ENCODE measurements at regions not wholly inside any gene's neighbourhood (a gene's known extent, or its start where the extent isn't known, plus 50 kb on each side); places are given as distances from the start of the nearest gene placed in this dataset.
"Not testable (repeated sequence)": the region's sequence is repeated elsewhere in the genome, so short reads cannot be mapped to it uniquely, and the experiment has no call there.

DNA sequence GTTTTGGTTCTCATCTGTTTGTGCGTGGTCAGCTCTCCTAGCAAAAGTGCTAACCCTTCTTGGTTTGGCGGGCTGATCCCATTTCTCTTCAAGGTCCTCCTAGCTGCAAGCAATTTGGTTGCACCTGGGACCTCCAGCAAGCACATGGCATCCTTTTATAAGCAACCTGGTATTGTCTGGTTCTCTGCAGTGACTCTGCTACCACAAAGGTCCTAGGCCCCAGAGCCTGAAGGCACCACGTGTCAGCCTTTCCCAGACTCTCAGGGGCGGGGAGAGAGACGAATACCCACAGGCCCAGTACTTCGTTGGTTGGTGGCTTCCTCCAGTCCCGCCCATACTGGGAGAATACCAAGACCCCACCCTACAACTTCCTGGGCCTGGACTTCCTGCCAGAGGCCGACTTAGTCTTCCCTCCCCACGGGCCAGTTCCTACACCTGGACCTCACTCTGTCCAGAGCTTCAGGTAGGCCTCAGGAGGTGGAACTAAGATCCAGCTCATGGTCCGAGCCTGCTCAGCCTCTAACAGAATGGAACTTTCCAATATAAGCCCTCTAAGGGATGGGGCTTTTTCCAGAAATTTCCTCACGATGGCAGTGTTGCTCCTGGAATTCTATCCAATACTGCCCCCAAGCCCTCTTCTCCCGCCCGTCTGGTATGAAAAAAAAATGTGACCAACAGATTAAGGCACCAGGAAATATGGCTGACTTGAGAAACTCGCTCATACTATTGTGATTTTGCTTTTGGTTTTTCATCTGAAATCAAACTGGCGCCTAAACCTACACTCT, 192.5 kb upstream of the STK26 start:
- peak; percentile 1 for DNase-seq (ENCODE audit: low read depth)

DNA sequence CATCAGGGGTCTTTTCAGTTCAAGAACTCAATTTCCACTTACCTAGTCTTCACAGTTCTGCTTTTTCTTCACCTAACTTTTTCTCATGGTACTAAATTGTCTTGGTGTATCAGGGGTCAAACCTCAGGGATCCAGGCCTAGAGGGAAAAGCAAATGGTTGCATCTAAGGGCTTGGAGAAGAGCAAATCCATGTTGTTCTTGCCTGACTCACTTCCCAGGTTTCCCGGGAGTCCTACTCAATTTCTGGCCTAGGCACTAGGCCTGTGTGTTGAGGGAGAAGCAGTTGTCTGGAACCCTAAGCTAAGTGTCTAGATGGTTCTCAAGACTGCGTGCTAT, 191.9 kb upstream of the STK26 start:
- no peak for DNase-seq (ENCODE audit: low read depth)

DNA sequence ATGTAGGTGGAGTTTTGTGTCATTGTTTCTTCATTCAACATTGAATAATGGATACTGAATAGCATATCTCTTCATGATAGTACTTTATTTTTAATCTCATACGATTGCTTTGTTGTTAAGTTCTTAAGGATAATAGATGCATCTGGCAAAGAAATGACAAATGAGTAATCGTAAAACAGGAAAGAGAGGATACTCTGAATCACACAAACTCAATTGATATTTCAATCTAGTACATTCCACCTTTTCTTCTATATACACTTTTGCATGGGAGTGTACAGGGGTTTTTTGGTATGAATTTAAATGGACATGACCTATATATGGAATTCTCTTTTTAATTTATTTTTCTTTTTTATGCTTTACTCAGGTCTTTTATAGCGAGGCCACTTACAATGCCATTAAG, 186.9 kb upstream of the STK26 start:
- no peak for DNase-seq (ENCODE audit: low read depth)

DNA sequence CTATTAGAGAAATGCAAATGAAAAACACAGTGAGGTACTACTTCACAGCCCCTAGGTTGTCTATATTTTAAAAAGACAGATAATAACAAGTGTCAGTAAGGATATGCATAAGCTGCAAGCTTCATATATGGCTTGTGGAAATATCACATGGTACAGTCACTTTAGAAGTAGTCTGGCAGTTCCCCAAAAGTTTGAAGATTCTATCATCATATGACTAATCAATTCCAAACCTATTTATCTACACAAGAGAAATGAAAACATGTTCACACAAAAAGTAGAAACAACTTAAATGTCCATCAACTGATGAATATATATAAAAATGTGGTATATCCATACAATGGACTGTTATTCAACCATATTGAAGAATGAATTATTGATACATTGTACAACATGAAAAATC, 185.8 kb upstream of the STK26 start:
- DNase-seq (ENCODE audit: low read depth) = no peak

DNA sequence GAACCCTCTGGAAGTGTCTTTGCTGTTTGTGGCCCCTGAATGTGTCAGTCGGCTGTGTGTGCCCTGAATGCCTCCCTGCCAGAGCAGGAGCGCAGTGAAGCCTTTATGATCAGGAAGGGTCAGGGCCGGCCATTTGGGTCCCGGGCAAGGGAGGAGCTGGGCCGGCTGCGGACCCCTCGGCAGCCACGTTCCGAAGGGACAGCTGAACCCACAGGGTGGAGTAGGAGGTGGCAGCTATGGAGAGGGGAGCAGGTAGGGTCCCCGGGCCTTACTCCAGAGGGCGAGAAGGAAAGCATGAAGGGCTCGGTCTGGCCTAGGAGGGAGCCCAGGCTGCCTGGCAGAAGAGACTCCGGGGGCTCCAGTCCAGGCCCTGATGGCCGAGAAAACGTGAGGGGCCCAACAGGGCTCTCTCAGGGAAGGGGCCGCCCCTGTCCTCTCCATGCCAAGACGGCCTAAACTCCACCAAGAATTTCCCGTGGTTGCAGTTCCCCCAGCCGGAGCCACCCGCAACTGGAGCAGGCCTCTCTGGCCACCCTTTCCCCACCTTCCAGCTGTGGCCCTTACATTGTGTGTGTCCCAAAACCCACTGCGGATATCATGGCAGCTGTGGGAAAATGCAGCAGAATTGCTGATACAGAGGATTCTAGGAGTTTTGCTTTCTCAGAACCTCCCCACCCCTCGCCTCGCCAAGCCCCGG, 182.2 kb upstream of the STK26 start:
- DNase-seq (ENCODE audit: low read depth) = no peak

DNA sequence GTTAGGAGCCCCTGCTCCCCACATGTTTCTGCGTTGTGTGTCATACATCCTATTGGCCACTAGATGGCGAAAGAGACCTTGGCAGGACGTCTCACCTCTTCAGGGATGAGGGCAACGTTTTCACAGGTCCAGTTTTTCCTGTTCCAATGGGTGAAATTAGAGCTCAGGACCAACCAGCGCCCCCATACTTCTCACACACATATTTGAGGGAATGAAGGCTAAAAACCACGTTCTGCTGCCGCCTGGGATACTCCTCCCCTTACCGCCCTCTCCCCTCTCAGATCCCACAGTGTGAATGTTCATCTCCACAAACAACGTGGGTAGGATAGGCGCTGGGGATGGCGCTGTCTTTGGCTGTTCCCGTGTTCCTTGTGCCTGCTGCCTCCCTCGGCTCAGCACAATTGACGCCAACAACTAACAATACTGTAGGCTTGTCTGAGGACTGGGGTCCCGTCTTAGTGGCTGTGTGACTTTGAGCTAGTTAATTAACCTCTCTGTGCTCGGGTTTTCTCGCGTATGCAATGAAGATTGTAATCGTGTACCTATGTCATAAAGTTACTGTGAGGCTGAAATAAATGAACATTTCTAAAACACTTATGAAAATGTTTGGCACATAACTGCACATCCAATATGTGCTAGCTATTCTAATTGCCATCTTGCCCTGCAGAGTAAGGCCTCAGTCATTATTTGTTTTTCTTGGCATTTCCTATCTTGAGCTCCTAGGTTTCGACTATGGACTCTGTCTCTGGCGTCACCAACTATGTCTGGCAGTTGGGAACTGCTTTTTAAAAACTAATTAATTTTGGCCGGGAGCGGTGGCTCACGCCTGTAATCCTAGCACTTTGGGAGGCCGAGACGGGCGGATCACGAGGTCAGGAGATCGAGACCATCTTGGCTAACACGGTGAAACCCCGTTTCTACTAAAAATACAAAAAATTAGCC, 181.3 kb upstream of the STK26 start:
- DNase-seq (ENCODE audit: low read depth) = peak; percentile 15

DNA sequence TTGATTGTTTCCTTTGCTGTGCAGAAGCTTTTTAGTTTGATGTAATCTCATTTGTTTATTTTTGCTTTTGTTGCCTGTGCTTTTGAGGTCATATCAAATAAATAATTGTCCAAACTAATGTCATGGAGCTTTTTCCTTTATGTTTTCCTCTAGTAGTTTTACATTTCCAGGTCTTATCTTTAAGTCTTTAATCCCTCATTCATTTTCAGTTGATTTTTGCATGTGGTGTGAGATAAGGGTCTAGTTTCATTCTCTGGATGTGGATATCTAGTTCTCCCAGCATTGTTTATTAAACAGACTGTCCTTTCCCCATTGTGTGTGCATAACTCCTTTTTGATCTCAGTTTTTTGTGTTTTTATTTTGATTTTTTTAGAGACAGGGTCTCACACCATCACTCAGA, 179.1 kb upstream of the STK26 start:
- no peak for DNase-seq (ENCODE audit: low read depth)

DNA sequence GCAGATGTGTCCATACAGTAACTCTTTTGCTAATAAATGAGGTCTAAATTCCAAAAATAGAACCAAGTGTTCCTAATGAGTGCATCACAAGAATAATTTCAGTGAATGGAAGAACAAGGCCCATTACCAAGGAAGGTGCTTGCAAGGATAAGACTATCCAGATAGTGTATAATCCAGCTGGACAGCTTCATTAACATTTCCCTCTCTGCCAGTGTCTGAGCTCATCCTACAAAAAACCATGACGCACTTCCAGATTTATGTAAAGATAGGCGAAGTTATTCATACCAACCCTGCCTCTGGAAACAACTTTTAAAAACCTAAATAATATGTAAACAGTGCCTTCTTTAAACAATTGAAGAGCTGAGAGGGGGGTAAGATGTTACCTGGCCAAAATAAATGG, 177.9 kb upstream of the STK26 start:
- no peak for DNase-seq (ENCODE audit: low read depth)

DNA sequence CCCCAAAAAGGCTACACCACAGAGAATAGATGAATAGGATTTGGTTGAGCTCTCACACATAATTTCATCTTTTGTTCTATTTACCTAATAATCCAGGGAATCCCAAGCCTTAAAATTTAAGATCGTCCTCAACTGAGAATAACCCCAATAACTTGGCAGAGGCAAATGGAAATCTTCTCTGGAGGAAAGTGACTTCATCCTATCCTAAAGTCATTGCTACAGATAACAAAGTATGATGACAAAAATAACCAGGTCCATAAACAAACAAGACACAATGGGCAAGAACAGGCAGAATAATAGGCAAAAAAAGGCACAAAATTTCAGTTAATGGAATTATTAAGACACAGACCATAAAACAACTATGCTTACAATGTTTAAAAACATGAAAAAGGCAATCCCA, 177.3 kb upstream of the STK26 start:
- no peak for DNase-seq (ENCODE audit: low read depth)

DNA sequence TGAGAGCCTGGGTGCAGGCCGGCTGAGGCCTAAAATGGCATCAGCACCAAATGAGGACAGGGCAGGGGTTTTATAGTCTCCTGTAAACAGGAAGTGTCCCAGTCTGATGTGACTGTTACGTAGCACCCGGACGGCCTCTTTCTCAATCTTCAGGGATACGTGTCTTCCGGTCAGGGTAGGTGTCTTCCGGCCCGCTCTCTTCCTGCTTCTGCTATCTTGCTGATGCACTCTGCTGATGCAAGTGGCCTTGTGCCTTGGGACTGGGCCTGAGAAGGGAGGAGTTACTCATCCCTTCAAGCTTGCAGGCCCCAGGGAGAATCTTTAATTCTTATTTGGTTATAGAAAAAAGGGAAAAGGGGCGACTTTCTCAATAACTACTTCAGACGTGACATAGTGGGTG, 172.1 kb upstream of the STK26 start:
- not testable (repeated sequence) for DNase-seq (ENCODE audit: low read depth)

DNA sequence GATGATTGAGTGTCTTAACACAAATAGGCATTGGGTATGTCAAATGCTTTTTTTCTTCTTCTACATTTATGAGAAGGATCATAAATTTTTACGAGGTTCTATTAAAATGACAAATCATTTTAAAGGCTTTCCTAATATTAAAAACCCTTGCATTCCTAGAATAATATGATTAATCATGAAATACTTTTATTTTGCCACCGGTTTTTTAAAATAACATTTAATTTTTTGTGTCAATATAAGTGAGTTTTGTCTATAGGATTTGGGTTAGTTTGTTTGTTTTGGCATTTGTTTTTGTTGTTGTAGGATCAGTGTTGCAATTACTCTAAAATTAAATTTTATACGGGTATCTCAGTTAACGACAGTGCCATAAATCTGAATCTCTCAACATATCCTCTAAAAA, 169.7 kb upstream of the STK26 start:
- DNase-seq (ENCODE audit: low read depth) = no peak

DNA sequence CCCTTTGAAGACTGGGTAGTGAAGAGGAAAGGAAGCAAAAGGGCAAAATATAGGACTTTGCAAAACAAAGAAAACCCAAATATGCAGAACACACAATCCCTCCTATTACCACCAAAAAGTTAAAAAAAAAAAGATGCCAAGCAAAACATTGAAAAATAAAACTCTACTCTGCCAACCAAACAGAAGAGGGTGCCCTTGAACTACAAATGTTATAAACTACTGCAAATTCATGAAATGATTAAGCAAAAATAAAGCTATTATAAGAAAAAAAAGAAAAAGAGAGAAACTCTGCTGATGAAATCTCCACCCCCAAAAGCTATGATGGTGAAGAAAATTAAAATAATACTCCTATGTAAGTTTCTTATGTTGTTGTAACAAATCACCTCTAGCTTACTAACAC, 168.5 kb upstream of the STK26 start:
- DNase-seq (ENCODE audit: low read depth) = no peak

DNA sequence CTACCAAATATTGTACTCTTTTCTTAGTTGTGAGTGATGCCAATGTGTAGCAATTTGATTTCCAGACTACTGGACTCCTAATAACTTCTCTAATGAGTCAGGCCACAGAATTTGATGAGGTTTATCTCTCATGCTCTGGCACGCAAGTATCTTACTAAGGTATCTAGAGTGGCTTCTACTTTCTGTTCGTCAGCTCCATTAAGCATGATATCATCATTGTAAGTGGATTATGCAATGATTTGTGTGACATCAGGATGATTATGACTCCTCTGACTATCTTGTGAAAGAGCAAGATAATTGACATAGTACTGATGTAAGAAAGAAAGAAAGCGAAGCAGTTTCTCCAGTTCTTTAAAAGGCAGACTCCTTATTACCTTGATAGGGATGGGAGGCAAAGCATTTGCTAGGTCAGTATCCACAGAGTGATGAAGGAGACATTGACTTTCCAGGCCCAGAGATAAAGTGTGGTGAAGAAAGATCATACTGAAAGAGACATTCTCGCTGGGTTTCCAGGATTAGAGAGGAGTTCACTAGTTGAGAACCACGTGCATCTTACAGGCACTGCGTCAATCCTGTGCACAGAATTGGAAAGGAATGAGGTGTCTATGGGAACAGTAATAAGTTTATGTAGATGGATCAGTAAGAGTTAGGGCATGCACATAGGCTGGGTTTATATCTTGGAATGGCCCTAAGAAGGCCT, 161.9 kb upstream of the STK26 start:
- no peak for DNase-seq (ENCODE audit: low read depth)

DNA sequence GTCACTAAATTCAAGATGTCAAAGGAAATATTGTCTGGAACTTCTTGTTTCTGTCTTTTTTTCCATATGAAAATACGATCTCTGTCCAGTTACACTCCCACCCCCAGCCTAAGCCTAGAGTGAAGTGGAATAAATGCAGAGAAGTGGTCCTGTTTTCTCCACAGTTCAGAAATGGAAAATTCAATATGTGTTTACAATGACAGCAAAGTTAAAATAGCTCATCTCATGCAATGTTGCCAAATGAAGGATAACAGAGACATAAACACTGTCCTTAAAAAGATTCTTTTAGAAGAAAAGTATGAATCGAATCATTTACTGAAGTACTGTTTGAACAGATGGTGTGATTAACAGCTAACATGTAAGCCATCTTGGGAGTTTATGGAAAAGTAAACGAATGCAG, 160.8 kb upstream of the STK26 start:
- DNase-seq (ENCODE audit: low read depth) = no peak

DNA sequence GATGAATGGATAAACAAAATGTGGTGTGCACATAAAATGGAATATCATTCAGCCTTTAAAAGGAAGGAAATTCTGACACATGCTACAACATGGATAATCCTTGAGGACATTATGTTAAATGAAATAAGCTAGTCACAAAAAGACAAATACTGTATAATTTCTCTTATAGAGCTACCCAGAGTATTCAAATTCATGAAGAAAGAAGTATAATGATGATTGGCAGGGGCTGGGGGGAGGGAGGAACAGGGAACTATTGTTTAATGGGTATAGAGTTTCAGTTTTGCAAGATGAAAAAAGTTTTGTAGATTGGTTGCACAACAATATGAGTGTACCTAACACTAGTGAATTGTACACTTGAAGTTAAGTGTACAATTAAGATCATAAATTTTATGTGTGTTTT, 153.9 kb upstream of the STK26 start:
- no peak for DNase-seq (ENCODE audit: low read depth)

DNA sequence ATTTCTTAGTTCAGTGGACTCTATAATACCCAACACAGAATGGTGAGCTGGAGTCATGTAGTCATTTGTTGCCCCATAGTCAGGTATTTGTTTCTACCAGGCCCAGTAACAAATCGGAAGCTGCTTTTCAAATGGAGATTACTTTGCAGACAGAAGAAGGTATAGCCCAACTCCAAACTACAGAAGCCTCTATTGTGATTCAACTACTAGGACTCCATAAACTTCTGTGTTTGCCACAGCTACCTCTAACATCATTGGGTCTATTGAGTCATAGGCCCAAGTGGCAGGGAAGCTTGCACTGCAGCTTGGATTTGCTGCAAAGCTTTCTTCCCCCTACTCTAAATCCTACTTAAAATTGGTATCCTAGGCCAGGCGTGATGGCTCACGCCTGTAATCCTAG, 148.8 kb upstream of the STK26 start:
- DNase-seq (ENCODE audit: low read depth) = no peak

DNA sequence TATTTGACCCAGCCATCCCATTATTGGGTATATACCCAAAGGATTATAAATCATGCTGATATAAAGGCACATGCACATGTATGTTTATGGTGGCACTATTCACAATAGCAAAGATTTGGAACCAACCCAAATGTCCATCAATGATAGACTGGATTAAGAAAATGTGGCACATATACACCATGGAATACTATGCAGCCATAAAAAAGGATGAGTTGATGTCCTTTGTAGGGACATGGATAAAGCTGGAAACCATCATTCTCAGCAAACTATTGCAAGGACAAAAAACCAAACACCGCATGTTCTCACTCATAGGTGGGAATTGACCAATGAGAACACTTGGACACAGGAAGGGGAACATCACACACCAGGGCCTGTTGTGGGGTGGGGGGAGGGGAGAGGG, 147.3 kb upstream of the STK26 start:
- DNase-seq (ENCODE audit: low read depth) = not testable (repeated sequence)

DNA sequence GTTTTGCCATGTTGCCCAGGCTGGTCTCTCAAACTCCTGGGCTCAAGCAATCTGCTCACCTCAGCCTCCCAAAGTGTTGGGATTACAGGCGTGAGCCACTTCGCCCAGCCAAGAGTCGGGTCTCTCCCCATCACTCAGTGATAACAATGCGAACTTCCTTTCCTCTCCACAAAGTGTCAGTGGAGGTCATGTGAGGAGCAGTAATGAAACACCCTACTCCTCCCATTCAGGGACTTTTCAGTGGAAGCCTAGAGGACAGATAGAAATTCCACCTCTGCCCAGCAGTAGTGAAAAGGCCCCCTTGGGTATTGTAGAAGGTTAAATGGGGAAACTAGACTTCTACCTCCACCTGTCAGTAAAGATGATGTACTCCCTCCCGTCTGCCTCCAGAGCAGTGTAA, 141.9 kb upstream of the STK26 start:
- DNase-seq (ENCODE audit: low read depth) = no peak

DNA sequence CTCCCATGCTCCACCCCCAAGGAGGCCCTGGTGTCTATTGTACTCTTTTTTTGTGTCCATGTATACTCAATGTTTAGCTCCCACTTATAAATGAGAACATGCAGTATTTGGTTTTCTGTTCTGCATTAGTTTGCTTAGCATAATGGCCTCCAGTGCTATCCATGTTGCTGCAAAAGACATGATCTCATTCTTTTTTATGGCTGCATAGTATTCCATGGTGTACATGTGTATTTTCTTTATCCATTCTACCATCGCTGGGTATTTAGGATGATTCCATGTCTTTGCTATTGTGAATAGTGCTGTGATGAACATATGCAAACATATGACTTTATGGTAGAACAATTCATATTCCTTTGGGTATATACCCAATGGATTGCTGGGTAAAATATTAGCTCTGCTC, 138.1 kb upstream of the STK26 start:
- not testable (repeated sequence) for DNase-seq (ENCODE audit: low read depth)

DNA sequence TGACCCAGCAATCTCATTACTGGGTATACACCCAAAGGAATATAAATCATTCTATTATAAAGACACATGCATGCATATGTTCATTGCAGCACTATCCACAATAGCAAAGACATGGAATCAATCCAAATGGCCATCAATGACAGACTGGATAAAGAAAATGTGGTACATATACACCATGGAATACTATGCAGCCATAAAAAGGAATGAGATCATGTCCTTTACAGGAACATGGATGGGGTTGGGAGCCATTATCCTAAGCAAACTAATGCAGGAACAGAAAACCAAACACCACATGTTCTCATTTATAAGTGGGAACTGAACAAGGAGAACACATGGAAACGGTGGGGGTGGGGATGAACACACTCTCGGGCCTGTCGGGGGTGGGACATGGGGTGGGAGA, 129.2 kb upstream of the STK26 start:
- DNase-seq (ENCODE audit: low read depth) = not testable (repeated sequence)

DNA sequence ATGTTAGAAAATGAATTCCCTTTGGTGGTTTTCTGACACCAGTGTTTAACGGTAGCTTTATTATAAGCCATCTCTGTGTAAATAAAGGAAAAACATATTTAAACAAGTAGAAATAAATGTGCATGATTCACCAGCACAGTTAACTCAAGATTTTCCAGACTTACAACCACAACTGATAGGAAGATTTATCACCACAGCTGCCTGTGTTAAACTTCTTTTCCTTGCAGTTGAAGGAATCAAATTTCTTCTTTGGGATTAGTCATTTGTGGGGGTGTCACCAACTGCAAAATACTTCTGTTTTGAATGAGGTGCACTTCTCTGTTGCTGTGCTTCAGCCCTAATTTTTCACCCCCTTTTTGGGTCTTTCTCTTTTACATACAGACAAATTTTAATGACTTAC, 128.1 kb upstream of the STK26 start:
- no peak for DNase-seq (ENCODE audit: low read depth)

DNA sequence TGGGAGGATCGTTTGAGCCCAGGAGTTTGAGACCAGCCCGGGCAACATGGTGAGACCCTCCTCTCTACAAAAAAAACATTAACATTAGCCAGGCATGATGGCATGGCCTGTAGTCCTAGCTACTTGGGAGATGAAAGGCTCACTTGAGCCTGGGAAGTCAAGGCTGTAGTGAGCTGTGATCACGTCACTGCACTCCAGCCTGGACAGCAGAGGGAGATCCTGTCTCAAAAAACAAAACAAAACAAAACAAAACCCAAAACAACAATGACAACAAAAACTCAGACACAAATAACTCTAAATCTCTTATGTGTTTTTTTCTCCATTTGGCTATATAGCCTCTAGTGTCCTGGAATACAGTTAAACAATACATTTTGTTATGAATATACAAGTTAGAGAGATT, 127.3 kb upstream of the STK26 start:
- no peak for DNase-seq (ENCODE audit: low read depth)
